ENCODE measurements at regions not wholly inside any gene's neighbourhood (a gene's known extent, or its start where the extent isn't known, plus 50 kb on each side); places are given as distances from the start of the nearest gene placed in this dataset.

DNA sequence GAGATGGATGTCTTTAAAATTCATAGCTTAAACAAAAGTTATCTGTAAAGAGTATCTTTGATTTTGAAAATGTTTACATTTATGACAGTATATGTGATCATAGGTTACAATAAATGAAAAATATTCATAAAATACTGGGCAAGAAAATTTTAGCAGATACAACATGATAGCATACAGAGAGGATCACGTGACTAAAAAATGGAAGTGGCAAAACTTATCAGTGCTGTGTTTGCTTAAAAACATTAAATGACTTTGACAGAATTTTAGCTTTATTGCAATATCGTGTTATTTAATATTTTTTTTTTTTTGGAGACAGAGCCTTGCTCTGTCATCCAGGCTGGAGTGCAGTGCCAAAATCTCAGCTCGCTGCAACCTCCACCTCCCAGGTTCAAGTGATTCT is 2294.1 kb downstream of the NCAM2 start:
- intact Hi-C loops (cut with DNase I), result no loop called here
- ATAC-seq, result no peak

GRCh38 chr21:23281917-23282316 is 2283.7 kb downstream of the NCAM2 start:
- Histone ChIP-seq H3K4me1 (no peaks in the 10 kb centered on the region), H3K36me3 (no peaks in the 10 kb centered on the region), H3K27ac (no peak overlapping the region), H3K27me3 (no peaks in the 10 kb centered on the region), H3K9me3 (no peaks in the 10 kb centered on the region), H3K4me3 (no peak overlapping the region)
- intact Hi-C loops (cut with DNase I), result no loop called here
- TF ChIP-seq, protein P1, sequence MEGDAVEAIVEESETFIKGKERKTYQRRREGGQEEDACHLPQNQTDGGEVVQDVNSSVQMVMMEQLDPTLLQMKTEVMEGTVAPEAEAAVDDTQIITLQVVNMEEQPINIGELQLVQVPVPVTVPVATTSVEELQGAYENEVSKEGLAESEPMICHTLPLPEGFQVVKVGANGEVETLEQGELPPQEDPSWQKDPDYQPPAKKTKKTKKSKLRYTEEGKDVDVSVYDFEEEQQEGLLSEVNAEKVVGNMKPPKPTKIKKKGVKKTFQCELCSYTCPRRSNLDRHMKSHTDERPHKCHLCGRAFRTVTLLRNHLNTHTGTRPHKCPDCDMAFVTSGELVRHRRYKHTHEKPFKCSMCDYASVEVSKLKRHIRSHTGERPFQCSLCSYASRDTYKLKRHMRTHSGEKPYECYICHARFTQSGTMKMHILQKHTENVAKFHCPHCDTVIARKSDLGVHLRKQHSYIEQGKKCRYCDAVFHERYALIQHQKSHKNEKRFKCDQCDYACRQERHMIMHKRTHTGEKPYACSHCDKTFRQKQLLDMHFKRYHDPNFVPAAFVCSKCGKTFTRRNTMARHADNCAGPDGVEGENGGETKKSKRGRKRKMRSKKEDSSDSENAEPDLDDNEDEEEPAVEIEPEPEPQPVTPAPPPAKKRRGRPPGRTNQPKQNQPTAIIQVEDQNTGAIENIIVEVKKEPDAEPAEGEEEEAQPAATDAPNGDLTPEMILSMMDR (IDR thresholded peaks at IDR 0.05), result no peak
- no peak for DNase-seq
- no peak for ATAC-seq

More for the DNA sequence above, 2294.1 kb downstream of the NCAM2 start:
- no peaks in the 10 kb centered on the region for H3K9me3 ChIP-seq
- H3K4me3 ChIP-seq, result no peak overlapping the region
- no peak overlapping the region for H3K27ac ChIP-seq
- no peaks in the 10 kb centered on the region for H3K4me1 ChIP-seq
- no peak for DNase-seq
- no peaks in the 10 kb centered on the region for H3K27me3 ChIP-seq
- TF ChIP-seq, protein P1 (IDR thresholded peaks at IDR 0.05), result no peak
- no peaks in the 10 kb centered on the region for H3K36me3 ChIP-seq

DNA sequence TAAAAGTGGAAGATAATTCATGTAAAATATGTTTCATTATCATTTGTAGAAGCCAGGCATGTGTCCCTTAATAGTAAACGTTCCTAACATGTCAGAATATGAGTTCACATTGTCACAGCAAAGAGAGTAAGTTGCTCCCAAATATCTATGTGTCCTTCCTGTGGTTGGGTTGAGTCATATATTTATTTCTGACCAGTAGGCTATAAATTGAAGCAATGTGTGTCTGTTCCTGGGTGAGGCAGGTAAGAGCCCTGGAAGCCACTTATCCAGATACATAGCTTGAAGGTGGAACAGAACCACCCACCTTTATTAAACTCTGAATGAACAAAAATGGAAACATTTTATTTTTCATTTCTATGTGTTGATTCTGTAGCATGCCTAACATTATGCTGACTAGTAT is 2251.6 kb downstream of the NCAM2 start:
- no peaks in the 10 kb centered on the region for H3K9me3 ChIP-seq
- H3K4me1 ChIP-seq, result no peaks in the 10 kb centered on the region
- DNase-seq (no peak), ATAC-seq (no peak)
- no peak overlapping the region for H3K27ac ChIP-seq
- no peaks in the 10 kb centered on the region for H3K27me3 ChIP-seq
- no peak overlapping the region for H3K4me3 ChIP-seq
- intact Hi-C loops (cut with DNase I), result no loop called here
- no peaks in the 10 kb centered on the region for H3K36me3 ChIP-seq
- TF ChIP-seq, protein P1 (IDR thresholded peaks at IDR 0.05), result no peak

GRCh38 chr21:23247334-23247733 is 2249.1 kb downstream of the NCAM2 start:
- Histone ChIP-seq H3K27ac (no peak overlapping the region), H3K4me1 (no peaks in the 10 kb centered on the region), H3K9me3 (no peaks in the 10 kb centered on the region), H3K27me3 (no peaks in the 10 kb centered on the region), H3K36me3 (no peaks in the 10 kb centered on the region), H3K4me3 (no peak overlapping the region)
- DNase-seq (no peak), ATAC-seq (peak; percentile 26)
- intact Hi-C loops (cut with DNase I), result no loop called here
- TF ChIP-seq, protein P1 (IDR thresholded peaks at IDR 0.05), result no peak

- intact Hi-C loops (cut with DNase I), result no loop called here
- TF ChIP-seq, protein P1 (IDR thresholded peaks at IDR 0.05), result no peak
- Histone ChIP-seq H3K4me1 (no peaks in the 10 kb centered on the region), H3K27me3 (no peaks in the 10 kb centered on the region), H3K4me3 (no peak overlapping the region), H3K36me3 (no peaks in the 10 kb centered on the region), H3K9me3 (no peaks in the 10 kb centered on the region), H3K27ac (no peak overlapping the region)
- ATAC-seq (no peak), DNase-seq (no peak)
Measured at GRCh38 chr21:23245255-23245654, 2247.0 kb downstream of the NCAM2 start.

DNA sequence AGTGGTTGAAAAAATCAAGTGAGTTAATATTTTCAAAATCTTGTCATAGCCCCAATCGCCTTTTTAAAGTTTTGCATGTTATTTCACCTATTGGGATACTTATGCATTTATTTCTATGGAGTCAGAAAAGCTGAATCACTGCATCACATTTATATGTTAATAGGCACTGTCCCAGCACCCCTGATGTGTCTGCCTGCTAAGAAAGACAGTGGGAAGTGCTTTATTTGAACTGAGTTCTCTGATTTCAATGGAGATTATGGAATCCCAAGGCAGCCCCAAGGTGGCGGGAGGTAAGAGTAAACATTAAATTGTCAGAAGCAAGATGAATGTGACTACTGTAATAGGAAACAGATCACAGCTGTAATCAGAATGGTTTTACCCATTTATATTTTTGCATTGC is 2225.7 kb downstream of the NCAM2 start:
- ATAC-seq (no peak), DNase-seq (no peak)
- H3K27ac ChIP-seq, result no peak overlapping the region
- intact Hi-C loops (cut with DNase I), result no loop called here
- no peaks in the 10 kb centered on the region for H3K9me3 ChIP-seq
- H3K4me1 ChIP-seq, result no peaks in the 10 kb centered on the region
- TF ChIP-seq, protein P1 (IDR thresholded peaks at IDR 0.05), result no peak
- H3K4me3 ChIP-seq, result no peak overlapping the region
- H3K27me3 ChIP-seq, result no peaks in the 10 kb centered on the region
- H3K36me3 ChIP-seq, result no peaks in the 10 kb centered on the region
